ENCODE measurements at regions not wholly inside any gene's neighbourhood (a gene's known extent, or its start where the extent isn't known, plus 50 kb on each side); places are given as distances from the start of the nearest gene placed in this dataset.

DNA sequence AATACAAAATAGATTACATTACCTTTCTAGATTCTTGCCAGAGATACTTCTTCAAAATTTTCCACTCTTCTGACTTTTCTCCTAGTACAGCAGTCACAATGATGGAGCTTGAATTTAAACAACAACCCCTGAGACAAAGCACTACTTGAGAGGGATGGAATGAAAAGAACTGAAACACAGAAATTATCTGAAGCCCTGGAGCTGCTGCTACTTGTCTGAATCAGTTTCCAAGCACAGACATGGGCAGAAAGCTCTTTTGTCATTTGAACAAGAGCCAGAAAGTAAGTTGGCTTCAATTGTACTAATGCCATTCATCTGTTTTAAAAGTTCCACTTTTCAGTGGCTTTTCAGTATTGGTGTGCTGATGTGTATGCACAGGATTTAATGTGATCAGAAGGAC, 718.5 kb upstream of the ARPP21 start:
- no peak for DNase-seq

DNA sequence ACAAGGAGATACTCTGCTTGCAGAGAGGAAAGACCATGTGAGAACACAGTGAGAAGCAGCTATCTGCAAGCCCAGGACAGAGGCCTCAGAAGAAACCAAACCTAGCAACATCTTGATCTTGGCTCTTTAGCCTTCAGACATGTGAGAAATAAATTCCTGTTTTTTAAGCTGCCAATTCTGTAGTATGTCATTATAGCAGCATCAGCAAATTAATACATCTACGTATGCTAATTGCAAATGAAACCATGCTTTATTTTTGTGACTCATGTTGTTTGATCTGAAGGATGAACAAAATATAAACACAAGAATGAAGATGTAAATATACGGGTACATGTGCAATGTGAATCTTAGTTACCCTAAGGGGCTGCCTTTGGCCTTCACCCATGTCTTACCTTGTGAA, 714.4 kb upstream of the ARPP21 start:
- DNase-seq = no peak

DNA sequence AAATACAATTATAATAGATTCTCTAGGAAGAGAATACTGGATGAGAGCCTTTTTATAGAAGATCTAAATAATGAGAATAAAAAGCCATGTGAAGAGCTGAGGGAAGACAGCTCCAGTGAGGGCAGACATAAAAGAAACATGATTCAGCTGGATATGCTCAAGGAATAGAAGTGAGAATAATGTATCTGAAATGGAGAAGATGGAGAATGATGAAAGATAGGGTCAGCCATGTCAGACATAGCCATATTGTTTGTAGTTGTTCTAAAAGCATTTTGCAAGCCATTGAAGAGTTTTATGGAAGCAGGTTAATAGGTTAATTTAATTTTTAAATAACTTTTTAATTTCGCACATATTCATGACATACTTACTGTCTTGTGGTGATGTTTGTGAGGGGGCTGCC, 713.5 kb upstream of the ARPP21 start:
- no peak for DNase-seq

DNA sequence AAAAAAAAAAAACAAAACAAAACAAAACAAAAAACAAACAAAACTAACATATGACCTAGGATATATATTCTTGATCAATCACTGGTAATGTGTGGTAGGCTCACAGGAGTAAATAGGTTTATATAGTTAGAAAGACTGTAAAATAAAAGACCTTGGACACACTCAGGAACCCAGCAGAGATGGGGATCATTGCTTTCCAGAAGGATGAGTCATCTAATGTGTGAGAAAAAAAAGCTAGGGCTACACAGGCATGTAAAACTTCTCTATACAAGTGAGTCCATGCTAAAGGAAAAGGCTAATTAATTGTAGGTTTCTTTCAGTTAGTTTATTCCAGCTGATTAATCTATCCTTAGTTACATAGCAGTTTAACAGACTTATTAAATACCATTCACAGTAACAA, 710.3 kb upstream of the ARPP21 start:
- DNase-seq = no peak

DNA sequence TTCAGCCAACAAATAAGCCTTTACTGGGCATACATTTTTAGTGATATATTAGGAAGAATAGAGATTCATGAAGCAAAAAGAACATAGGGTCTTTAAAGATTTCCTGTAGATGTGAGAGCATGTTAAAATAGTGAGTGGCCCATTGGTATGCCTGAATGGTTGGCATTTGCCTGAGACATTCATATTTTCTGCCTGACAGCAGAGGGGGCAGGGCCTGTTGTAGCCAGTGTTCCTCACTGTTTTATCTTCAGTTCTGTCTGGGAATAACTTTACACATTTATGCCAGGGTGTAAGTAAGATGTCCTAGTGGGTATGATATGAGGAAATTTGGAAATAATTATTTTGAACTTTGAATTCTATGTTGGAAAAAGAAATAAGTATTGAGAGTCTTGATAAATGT, 704.7 kb upstream of the ARPP21 start:
- no peak for DNase-seq

- DNase-seq = no peak
These were observed 700.5 kb upstream of the ARPP21 start for GRCh38 chr3:34938784-34939183.

GRCh38 chr3:34942256-34942655, 697.1 kb upstream of the ARPP21 start:
- no peak for DNase-seq

GRCh38 chr3:34947834-34948233, 691.5 kb upstream of the ARPP21 start:
- no peak for DNase-seq

DNA sequence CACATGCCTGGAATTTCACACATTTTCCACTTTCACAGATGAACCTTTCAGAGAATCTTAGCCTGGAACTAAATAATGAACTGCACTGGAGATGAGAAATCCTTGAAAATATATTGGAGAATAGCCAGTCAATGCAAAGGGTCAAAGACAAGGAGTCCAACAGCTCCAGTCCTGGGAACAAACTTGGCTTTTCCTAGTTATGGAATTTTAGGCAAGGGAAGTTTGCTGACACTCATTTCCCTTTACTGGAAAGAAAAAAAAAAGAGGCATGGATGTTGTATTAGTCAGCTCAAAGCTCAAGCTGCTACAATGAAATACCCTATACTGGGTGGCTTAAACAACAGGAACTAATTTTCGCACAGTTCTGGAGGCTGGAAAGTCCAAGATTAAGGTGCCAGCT, 690.8 kb upstream of the ARPP21 start:
- DNase-seq = no peak

- no peak for DNase-seq
These were observed 683.6 kb upstream of the ARPP21 start for GRCh38 chr3:34955680-34956079.

DNA sequence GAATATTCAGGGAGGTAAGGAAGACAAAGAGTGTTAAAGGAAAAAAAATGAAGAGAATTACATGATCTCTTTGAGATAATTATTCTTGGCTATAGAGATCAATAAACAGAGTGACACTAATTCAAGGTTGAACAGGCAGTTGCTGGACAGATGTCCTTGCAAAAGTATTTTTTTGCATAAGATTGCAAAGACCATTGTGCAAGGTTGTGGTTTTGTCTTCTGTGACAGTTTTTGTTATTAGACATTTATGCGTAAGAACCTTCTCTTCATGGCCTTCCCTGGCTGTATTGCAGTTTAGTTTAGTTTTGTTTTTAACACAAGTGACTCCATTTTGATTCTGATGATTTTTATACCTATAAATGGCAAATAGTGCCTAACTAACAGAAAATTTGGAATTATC, 682.8 kb upstream of the ARPP21 start:
- no peak for DNase-seq

DNA sequence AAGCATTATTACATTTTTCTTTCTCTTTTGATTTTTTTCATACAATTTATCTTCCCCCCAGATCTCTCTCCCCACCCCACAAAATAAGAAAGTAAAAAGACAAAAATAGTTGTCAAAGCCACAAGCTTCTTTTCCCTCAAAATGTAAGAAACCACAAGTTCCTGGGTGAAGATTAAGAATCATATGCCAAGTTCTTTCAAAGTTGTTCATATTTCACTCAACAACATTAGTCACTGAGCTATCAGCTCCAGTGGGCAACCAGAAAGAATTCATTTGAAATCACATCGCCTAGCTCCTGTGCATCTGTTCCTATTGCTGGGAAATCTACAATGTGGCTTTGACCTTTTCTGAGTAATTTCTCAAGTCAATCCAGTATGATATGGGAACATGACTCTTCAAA, 681.6 kb upstream of the ARPP21 start:
- DNase-seq = no peak

DNA sequence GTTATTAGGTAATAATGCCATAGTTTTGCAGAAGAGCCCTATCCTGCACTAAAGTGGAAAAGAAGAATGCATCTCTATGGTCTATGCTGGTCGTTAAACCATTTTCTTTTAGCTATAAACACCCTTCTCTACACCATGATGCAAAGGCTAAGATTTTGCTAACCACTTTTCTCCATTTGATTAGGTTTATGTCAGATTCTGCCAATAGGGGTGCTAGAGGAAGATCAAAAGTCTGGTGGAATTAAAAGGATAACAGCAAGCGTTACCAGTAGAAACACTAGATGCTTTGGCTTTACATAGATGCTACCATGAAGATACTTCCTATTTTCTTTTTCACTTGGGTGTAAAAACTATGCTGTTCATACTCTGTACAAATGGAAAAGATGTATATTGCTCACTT, 669.8 kb upstream of the ARPP21 start:
- peak; percentile 7 for DNase-seq

- no peak for DNase-seq
These were observed 666.8 kb upstream of the ARPP21 start for GRCh38 chr3:34972481-34972880.

DNA sequence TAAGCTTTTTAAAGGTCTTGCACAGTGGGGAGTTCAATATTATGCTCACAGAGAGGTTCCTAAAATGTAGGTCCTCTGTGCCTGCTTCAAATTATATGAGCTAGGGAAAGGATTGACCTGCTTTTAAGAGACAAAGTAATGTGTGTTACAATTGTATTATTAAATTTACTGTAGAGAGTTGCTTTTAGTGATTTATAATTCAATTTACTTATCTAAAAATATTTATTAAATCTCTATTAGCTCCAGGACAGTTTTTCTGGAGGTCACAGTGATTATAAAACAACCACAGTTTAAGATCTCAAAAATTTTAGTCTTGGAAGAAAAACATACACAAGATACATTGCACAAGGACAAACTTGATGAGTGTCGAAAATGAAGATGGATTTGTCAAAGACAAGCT, 665.7 kb upstream of the ARPP21 start:
- DNase-seq = no peak

DNA sequence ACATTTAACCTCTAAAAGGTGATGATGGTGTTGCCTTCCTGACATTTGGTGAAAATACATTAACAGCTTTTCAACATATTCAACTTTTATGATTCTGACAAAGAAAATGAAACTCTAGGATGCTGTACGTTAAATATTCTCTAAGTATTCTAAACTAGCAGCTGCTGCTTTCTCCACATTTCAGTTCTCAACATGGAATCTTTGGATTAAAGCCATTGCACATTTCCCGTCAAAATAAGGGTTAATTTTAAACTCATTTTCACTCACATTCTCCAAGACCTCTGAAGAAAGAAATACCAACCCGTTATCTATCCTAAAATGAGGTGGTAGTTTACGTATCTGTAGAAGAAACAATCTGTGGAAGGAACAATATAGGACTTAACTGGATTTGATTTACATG, 655.7 kb upstream of the ARPP21 start:
- no peak for DNase-seq

- DNase-seq = no peak
These were observed 651.0 kb upstream of the ARPP21 start for GRCh38 chr3:34988296-34988695.

DNA sequence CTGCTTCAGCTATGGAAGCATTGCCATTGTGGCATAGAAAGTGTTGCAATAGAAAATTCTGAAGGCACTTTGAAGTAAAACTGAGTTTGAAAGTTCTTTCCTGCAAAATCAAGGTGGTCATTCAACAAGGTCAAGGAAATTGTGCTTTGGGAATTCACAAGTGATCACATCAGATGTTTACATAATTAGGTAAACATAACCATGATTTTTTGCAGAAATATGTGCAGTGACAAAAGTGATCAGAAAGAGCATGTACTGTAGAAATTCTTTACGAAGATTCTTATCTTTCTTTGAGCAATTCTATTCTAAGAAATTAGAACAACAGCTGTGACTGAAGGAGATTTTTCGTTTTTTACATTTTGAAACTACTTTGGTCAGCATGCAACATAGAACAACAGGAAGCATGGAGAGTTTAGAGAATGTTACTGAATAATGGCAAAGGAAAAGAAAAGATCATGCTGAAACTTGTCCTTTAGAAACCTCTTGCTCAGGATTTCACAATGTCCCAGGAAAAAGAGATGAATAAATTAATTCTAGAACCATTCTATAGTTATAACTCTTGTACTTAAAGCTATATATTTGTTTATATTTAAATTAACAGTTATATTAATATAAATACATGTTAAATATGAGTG, 643.4 kb upstream of the ARPP21 start:
- no peak for DNase-seq

DNA sequence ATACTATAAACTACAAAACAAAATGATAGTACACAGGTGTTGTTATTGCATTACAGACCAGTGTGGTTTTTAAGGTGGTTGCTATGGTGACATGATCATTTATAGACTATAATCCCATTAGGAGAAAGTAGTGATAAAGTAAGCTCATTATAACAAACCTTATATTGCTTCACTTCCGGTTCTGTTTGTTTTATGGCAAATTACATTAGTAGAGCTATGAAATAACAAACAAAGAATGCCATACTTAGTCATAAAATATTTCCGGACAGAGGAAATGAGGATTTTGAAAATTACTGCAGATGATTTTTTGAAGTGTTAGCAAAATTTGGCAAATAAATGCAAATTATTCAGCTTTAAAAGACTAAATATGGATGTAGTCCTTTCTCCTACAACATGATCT, 640.4 kb upstream of the ARPP21 start:
- no peak for DNase-seq

GRCh38 chr3:35012214-35012613, 627.1 kb upstream of the ARPP21 start:
- DNase-seq = no peak

DNA sequence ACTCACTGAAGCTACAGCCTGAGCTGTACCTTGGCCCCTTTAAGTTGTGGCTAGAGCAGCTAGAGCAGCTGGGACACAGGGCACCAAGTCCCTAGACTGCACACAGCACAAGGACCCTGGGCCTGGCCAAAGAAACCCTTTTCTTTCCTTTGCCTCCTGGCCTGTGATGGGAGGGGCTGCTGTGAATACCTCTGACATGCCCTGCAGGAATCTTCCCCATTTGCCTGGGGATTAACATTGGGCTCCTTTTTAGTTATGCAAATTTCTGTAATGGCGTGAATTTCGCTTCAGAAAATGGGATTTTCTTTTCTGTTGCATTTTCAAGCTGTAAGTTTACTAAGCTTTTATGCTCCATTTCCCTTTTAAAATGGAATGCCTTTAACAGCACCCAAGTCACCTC, 611.2 kb upstream of the ARPP21 start:
- DNase-seq = no peak

DNA sequence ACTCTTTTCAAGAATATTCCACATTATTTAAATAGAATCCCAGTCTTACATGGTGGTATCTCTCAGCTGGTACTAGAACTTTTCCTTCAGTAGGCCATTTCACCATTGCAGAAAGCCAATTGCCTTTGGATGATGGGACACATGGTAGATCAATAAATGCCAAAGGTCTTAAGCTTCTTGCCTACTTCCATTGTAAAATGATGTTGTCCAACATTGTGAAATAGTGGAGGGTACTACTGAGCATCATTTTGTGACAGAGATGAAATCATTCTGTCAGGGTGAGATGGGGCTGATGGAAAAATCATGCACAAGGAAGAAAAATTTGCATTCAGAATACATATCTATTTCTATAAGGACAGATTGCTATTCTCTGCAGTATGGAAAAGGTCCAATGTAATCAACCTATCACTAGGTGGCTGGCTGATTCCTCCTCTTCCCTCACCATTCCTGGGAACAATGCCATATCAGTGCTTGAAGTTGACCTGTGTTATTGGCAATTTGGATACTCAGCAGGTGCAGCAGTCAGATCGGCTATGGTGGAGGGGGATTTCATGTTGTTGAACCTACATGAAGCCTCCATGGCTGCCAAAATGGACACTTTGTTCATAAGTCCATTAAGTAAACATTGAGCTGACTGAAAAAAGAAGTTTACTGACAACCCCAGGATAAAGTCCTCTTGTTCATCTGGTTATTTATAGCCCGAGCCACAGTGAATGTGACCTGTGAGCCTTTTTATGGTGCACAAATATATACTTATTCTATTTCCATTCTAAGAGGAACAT, 596.9 kb upstream of the ARPP21 start:
- DNase-seq = no peak

GRCh38 chr3:35043040-35043439, 596.3 kb upstream of the ARPP21 start:
- DNase-seq = no peak

GRCh38 chr3:35044190-35044589, 595.1 kb upstream of the ARPP21 start:
- no peak for DNase-seq

DNA sequence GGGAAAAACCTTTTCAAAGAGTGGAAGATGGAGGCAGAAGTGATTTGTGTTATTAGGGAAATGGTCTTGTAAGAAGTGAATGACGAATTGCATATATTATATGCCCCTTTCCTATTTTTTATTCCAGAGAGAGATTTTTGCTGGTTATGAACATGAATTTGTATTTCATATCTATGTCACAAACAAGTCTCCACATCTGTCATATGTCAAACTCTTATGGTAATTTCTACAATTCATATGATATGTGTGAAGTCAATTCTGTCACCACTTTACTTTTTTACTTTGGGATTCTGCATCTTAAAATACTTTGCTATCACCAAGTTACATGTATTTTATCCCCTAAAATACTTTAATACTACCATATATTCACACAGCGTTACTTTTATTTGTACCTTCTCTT, 594.2 kb upstream of the ARPP21 start:
- DNase-seq = no peak

Measured in NCI-H2171 treated with DMSO at 0.1 percent for 48 hours (cell line).